GM12865 (cell line): ENCODE measurements at regions not wholly inside any gene's neighbourhood (a gene's known extent, or its start where the extent isn't known, plus 50 kb on each side); places are given as distances from the start of the nearest gene placed in this dataset.
"Not testable (repeated sequence)": the region's sequence is repeated elsewhere in the genome, so short reads cannot be mapped to it uniquely, and the experiment has no call there.

Experiments used
- DNase-seq: peaks from one replicate; pipeline ENCODE4 v3.0.0; 2010; ENCODE audit warnings: low read depth
- H3K4me3 ChIP-seq: 2 replicates; pipeline ENCODE4 v1.5.1; 2011; ENCODE audit warnings: mild to moderate bottlenecking, low read depth, low read length, control low read depth
- CTCF ChIP-seq: IDR thresholded peaks from 2 replicates; pipeline ENCODE4 v1.5.1; 2011; ENCODE audit warnings: low read length, control low read depth, low read depth, inconsistent platforms; ENCODE audit not compliant: insufficient read depth; ENCODE audit errors: missing control alignments

GRCh38 chr20:48380661-48381060, 447.1 kb downstream of the PREX1 start:
- no peak for DNase-seq

GRCh38 chr20:48378976-48379675, 448.7 kb downstream of the PREX1 start:
- H3K4me3 ChIP-seq = no peak overlapping the region
- no peak for TF ChIP-seq CTCF
- DNase-seq = no peak

More at GRCh38 chr20:48380661-48381060, 447.1 kb downstream of the PREX1 start:
- no peak overlapping the region for H3K4me3 ChIP-seq
- TF ChIP-seq CTCF = no peak

- no peak overlapping the region for H3K4me3 ChIP-seq
- no peak for TF ChIP-seq CTCF
- no peak for DNase-seq
Measured at GRCh38 chr20:48377940-48378339, 449.9 kb downstream of the PREX1 start.

- DNase-seq = no peak
- H3K4me3 ChIP-seq = no peak overlapping the region
- no peak for TF ChIP-seq CTCF
Measured at GRCh38 chr20:48375804-48376203, 452.0 kb downstream of the PREX1 start.

GRCh38 chr20:48374991-48375595, 452.7 kb downstream of the PREX1 start:
- no peak overlapping the region for H3K4me3 ChIP-seq
- DNase-seq = no peak
- TF ChIP-seq CTCF = no peak

- DNase-seq, H3K4me3 ChIP-seq: not testable (repeated sequence)
Measured at GRCh38 chr20:48374031-48374907, 453.5 kb downstream of the PREX1 start.

- H3K4me3 ChIP-seq = no peak overlapping the region
- no peak for TF ChIP-seq CTCF
- DNase-seq = no peak
Measured at GRCh38 chr20:48373555-48373934, 454.3 kb downstream of the PREX1 start.

GRCh38 chr20:48372851-48373554, 454.8 kb downstream of the PREX1 start:
- not testable (repeated sequence) for H3K4me3 ChIP-seq, DNase-seq
